Testis (tissue), 2 donors: ENCODE measurements at regions not wholly inside any gene's neighbourhood (a gene's known extent, or its start where the extent isn't known, plus 50 kb on each side); places are given as distances from the start of the nearest gene placed in this dataset.

ENCODE experiments used
- DNase-seq: peaks from one replicate; pipeline ENCODE4 v3.0.0-alpha.2; 2019
- H3K27ac ChIP-seq, 2 donors: fragments of 200-600 bp; sonication (generic); one replicate each; pipeline ENCODE4 v1.5.1; 2019
- H3K27me3 ChIP-seq: fragments of 200-600 bp; sonication (generic); one replicate; pipeline ENCODE4 v1.5.1; 2019
- H3K36me3 ChIP-seq: fragments of 200-600 bp; sonication (generic); one replicate; pipeline ENCODE4 v1.5.1; 2017; ENCODE audit warnings: low read depth; ENCODE audit errors: missing control alignments
- H3K4me1 ChIP-seq: fragments of 200-600 bp; sonication (generic); one replicate; pipeline ENCODE4 v1.5.1; 2019
- H3K4me3 ChIP-seq, 2 donors: fragments of 200-600 bp; sonication (generic); one replicate each; pipeline ENCODE4 v1.5.1; 2017 to 2019
- H3K9me3 ChIP-seq: fragments of 200-600 bp; sonication (generic); one replicate; pipeline ENCODE4 v1.5.1; 2017
- POLR2A ChIP-seq: fragments of 450-650 bp; IDR thresholded peaks from one replicate; pipeline ENCODE4 v1.6.1; 2017; ENCODE audit warnings: antibody characterized with exemption, mild to moderate bottlenecking, moderate library complexity
- WGBS, 2 donors: methylation state at CpG; one replicate each; pipeline ENCODE4 v1.1.5; 2018; 5-methylcytosine and 5-hydroxymethylcytosine counted together
- intact Hi-C: fragments of 100-400 bp; cut with DNase I; formaldehyde crosslinking; loops from one replicate; pipeline ENCODE4 v1.15.1; 2023; ENCODE audit warnings: low total_unique reads
- TF ChIP-seq, protein P1 (sequence below), 3 experiments: fragments of 450-650 bp in 2 of 3; fragments of 200-600 bp in 1 of 3; sonication (generic) in 1 of 3; IDR thresholded peaks; one replicate each; pipeline ENCODE4 v1.5.1; 2016 to 2019; ENCODE audit warnings: antibody characterized with exemption in 3 of 3, mild to moderate bottlenecking in 2 of 3, moderate library complexity in 1 of 3

DNA sequence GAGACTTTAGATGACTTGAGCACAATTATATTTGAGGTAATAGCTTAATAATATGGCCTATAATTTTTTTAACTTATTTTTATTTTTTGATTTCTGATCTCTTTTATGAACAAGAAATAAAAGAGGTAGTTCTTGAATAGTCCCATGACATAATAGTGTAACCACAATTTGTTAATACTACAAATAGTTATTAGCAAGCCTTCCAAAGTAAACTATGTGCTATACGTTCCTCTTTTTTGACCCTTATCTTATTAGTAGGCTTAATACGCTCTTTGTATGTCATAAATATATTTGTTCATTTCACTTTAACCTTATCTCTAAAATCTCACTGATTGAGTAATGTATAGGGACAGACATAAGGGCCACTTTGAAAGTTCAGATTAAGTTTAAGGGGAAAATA is 78.7 kb upstream of the NR4A3 start:
- DNase-seq, result no peak
- 76 to 83% methylated on average over 2 of the region's 2 CpGs for WGBS, 2 donors
- TF ChIP-seq, protein P1, sequence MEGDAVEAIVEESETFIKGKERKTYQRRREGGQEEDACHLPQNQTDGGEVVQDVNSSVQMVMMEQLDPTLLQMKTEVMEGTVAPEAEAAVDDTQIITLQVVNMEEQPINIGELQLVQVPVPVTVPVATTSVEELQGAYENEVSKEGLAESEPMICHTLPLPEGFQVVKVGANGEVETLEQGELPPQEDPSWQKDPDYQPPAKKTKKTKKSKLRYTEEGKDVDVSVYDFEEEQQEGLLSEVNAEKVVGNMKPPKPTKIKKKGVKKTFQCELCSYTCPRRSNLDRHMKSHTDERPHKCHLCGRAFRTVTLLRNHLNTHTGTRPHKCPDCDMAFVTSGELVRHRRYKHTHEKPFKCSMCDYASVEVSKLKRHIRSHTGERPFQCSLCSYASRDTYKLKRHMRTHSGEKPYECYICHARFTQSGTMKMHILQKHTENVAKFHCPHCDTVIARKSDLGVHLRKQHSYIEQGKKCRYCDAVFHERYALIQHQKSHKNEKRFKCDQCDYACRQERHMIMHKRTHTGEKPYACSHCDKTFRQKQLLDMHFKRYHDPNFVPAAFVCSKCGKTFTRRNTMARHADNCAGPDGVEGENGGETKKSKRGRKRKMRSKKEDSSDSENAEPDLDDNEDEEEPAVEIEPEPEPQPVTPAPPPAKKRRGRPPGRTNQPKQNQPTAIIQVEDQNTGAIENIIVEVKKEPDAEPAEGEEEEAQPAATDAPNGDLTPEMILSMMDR (IDR thresholded peaks at IDR 0.05), result no peak
- no peak for TF ChIP-seq POLR2A
- H3K36me3 ChIP-seq, result no peaks in the 10 kb centered on the region
- intact Hi-C loops, result no loop called here
- no peaks in the 10 kb centered on the region for H3K9me3 ChIP-seq
- H3K27me3 ChIP-seq, result no peaks in the 10 kb centered on the region
- no peaks in the 10 kb centered on the region for H3K4me1 ChIP-seq
- H3K4me3 ChIP-seq, result no peak overlapping the region
- no peak overlapping the region for H3K27ac ChIP-seq

DNA sequence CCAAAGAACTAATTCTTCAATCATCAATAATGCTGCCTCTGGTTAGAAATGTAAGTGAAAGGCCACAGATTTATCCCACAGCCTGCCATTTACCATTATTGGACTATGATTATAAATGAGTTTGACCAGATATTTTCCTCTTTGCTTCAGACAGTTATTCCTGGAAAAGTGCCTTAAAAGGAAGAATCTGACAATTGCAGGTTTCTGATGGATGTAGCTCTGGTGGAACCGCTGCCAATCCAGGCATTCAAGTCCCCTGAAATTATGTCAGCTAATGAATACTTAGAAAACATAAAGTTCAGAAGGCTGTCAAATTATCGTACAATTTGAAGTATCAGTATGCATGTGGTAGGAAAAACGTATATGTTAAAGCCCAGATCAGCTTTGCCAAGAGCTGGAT is 78.2 kb upstream of the NR4A3 start:
- intact Hi-C loops, result no loop called here
- TF ChIP-seq POLR2A, result no peak
- TF ChIP-seq, protein P1 (IDR thresholded peaks at IDR 0.05), result no peak
- Histone ChIP-seq H3K27me3 (no peaks in the 10 kb centered on the region), H3K4me3 (no peak overlapping the region), H3K9me3 (no peaks in the 10 kb centered on the region), H3K4me1 (no peaks in the 10 kb centered on the region), H3K36me3 (no peaks in the 10 kb centered on the region), H3K27ac (no peak overlapping the region)
- 95 to 96% methylated on average over 3 of the region's 3 CpGs for WGBS, 2 donors
- no peak for DNase-seq

DNA sequence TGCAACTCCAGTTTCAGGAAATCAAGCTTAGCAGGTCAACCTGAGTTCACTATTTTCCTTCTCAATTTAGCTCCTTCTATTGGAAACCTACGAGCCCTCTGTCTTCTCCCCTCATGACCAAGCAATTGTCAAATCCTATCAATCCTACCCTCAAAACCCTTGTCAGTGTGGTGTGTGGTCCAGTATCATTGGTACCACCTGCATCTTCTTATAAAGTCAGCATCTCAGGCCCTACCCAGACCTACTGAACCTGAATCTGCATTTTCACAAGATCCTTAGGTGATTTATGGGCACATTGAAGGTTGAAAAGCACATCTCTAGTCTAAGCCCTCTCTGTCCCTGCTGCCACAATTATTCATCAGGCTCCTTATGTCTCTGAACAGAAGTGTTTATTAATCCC is 77.6 kb upstream of the NR4A3 start:
- intact Hi-C loops, result no loop called here
- Histone ChIP-seq H3K27me3 (no peaks in the 10 kb centered on the region), H3K4me1 (no peaks in the 10 kb centered on the region), H3K4me3 (no peak overlapping the region), H3K36me3 (no peaks in the 10 kb centered on the region), H3K27ac (no peak overlapping the region), H3K9me3 (no peaks in the 10 kb centered on the region)
- WGBS, 2 donors, result 87 to 88% methylated on average over 1 of the region's 1 CpG
- TF ChIP-seq, protein P1 (IDR thresholded peaks at IDR 0.05), result no peak
- no peak for TF ChIP-seq POLR2A
- no peak for DNase-seq

DNA sequence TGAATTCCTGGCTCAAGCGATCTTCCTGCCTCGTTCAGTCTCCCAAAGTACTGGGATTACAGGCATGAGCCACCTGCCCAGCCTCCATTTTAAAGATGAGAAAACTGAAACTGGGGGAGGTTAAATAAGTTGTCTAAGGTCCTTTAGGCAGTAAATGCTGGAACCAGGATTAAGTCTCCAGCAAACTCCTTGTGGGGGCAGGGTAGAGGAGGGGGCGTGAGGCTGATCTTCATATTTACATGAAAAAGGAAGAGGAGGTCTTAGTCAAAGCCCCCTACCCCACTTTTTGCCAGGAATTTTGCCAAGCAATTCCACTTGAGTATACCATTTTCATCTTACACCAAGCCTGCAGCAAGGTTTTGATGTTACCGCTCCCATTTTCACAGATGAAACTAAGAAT is 76.6 kb upstream of the NR4A3 start:
- H3K9me3 ChIP-seq, result no peaks in the 10 kb centered on the region
- H3K36me3 ChIP-seq, result no peaks in the 10 kb centered on the region
- intact Hi-C loops, result no loop called here
- no peak for TF ChIP-seq POLR2A
- TF ChIP-seq, protein P1 (IDR thresholded peaks at IDR 0.05), result no peak
- DNase-seq, result no peak
- 91 to 95% methylated on average over 4 of the region's 4 CpGs for WGBS, 2 donors
- H3K4me1 ChIP-seq, result no peaks in the 10 kb centered on the region
- H3K27ac ChIP-seq, result no peak overlapping the region
- H3K4me3 ChIP-seq, result no peak overlapping the region
- no peaks in the 10 kb centered on the region for H3K27me3 ChIP-seq

DNA sequence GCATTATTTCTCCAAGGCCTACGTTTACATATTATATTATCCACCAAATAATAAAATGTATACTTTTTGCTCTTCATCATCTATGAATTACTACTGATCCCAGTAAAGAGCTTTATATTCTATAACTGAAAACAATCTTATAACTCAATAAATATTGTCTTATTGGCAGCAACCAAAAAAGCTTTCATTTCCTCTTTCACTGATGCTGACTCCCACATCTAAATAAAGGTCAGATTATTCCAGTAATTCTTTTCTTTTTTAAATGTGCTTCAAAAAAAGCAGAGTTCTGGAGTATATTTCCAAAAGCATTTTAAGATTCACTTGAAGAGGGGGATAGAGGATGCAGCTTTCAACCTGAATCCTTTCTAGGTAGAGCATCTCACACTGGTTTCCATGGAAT is 75.3 kb upstream of the NR4A3 start:
- no peaks in the 10 kb centered on the region for H3K9me3 ChIP-seq
- H3K36me3 ChIP-seq, result no peaks in the 10 kb centered on the region
- WGBS, 2 donors, result 84 to 91% methylated on average over 1 of the region's 1 CpG
- TF ChIP-seq, protein P1 (IDR thresholded peaks at IDR 0.05), result no peak
- no peak for TF ChIP-seq POLR2A
- intact Hi-C loops, result no loop called here
- no peaks in the 10 kb centered on the region for H3K4me1 ChIP-seq
- H3K27me3 ChIP-seq, result no peaks in the 10 kb centered on the region
- DNase-seq, result no peak
- no peak overlapping the region for H3K4me3 ChIP-seq
- H3K27ac ChIP-seq, result no peak overlapping the region
